Esophagus muscularis mucosa (tissue), 4 donors: ENCODE measurements at regions not wholly inside any gene's neighbourhood (a gene's known extent, or its start where the extent isn't known, plus 50 kb on each side); places are given as distances from the start of the nearest gene placed in this dataset.

Source experiments
- DNase-seq: peaks from one replicate; pipeline ENCODE4 v3.0.0-alpha.2; 2017; ENCODE audit errors: extremely low spot score
- H3K27ac ChIP-seq, 4 donors: fragments of 200-600 bp; sonication (generic); replicated peaks in 1 of 4; 1 replicate in 3 of 4; 2 replicates in 1 of 4; pipeline ENCODE4 v1.5.1; 2016 to 2019; ENCODE audit warnings: mild to moderate bottlenecking in 1 of 4
- H3K27me3 ChIP-seq, 4 donors: fragments of 200-600 bp; sonication (generic); one replicate each; pipeline versions ENCODE4 v1.5.1 to v1.6.0; 2016 to 2019
- H3K36me3 ChIP-seq, 4 donors: fragments of 200-600 bp; sonication (generic); one replicate each; pipeline ENCODE4 v1.5.1; 2016 to 2019
- H3K4me1 ChIP-seq, 4 donors: fragments of 200-600 bp; sonication (generic); one replicate each; pipeline ENCODE4 v1.5.1; 2016 to 2019
- H3K4me3 ChIP-seq, 4 donors: fragments of 200-600 bp; sonication (generic); 1 replicate in 2 of 4; 2 replicates in 2 of 4; pipeline ENCODE4 v1.5.1; 2016 to 2019; ENCODE audit warnings: mild to moderate bottlenecking in 4 of 4, moderate library complexity in 1 of 4
- H3K9me3 ChIP-seq, 4 donors: fragments of 200-600 bp; sonication (generic); 1 replicate in 3 of 4; 2 replicates in 1 of 4; pipeline ENCODE4 v1.5.1; 2016 to 2019
- CTCF ChIP-seq, 3 experiments: fragments of 200-600 bp in 2 of 3; fragments of 450-650 bp in 1 of 3; sonication (generic) in 2 of 3; IDR thresholded peaks; one replicate each; pipeline ENCODE4 v1.5.1; 2017 to 2019; ENCODE audit warnings: antibody characterized with exemption in 3 of 3, mild to moderate bottlenecking in 2 of 3, moderate library complexity in 1 of 3
- EP300 ChIP-seq: sonication (generic); formaldehyde crosslinking; IDR thresholded peaks from one replicate; pipeline ENCODE4 v1.6.1; 2017; ENCODE audit warnings: antibody characterized with exemption
- POLR2A ChIP-seq: fragments of 450-650 bp; IDR thresholded peaks from one replicate; pipeline ENCODE4 v1.6.1; 2017; ENCODE audit warnings: antibody characterized with exemption, moderate library complexity, mild to moderate bottlenecking, low read depth
- POLR2AphosphoS5 ChIP-seq, 2 donors: sonication (generic); formaldehyde crosslinking; IDR thresholded peaks; one replicate each; pipeline ENCODE4 v1.6.1; 2017; ENCODE audit warnings: antibody characterized with exemption in 2 of 2
- WGBS: methylation state at CpG from one replicate; pipeline ENCODE4 v1.1.5; 2018; 5-methylcytosine and 5-hydroxymethylcytosine counted together
- intact Hi-C: fragments of 100-400 bp; cut with DNase I; formaldehyde crosslinking; loops from one replicate; pipeline ENCODE4 v1.15.1; 2023

- Histone ChIP-seq H3K27me3 (no peaks in the 10 kb centered on the region), H3K4me1 (no peaks in the 10 kb centered on the region), H3K36me3 (no peaks in the 10 kb centered on the region), H3K9me3 (peaks cover 0 to 19% (median 14%) of the 10 kb centered on the region in 4 donors), H3K4me3 (no peak overlapping the region), H3K27ac (no peak overlapping the region)
- intact Hi-C loops = no loop called here
- no peak for DNase-seq
- TF ChIP-seq CTCF (IDR thresholded peaks at IDR 0.05) (no peak), EP300 (no peak), POLR2AphosphoS5 (IDR thresholded peaks at IDR 0.05) (no peak), POLR2A (no peak)
Observed at GRCh38 chr6:120357447-120357846, 976.8 kb downstream of the TBC1D32 start.

- Histone ChIP-seq H3K4me3 (no peak overlapping the region), H3K36me3 (no peaks in the 10 kb centered on the region), H3K27me3 (no peaks in the 10 kb centered on the region), H3K27ac (no peak overlapping the region), H3K4me1 (no peaks in the 10 kb centered on the region), H3K9me3 (peaks cover 0 to 19% (median 14%) of the 10 kb centered on the region in 4 donors)
- DNase-seq = no peak
- intact Hi-C loops = no loop called here
- no peak for TF ChIP-seq POLR2A
- TF ChIP-seq EP300 = no peak
- no peak for TF ChIP-seq CTCF (IDR thresholded peaks at IDR 0.05)
- TF ChIP-seq POLR2AphosphoS5 (IDR thresholded peaks at IDR 0.05) = no peak
- WGBS = 37% methylated on average over 1 of the region's 1 CpG
Observed at GRCh38 chr6:120355822-120356221, 978.5 kb downstream of the TBC1D32 start.

GRCh38 chr6:120354452-120355098, 979.7 kb downstream of the TBC1D32 start:
- Histone ChIP-seq H3K27me3 (no peaks in the 10 kb centered on the region), H3K27ac (no peak overlapping the region), H3K4me1 (no peaks in the 10 kb centered on the region), H3K9me3 (peaks cover 0 to 13% (median 8%) of the 10 kb centered on the region in 4 donors), H3K36me3 (no peaks in the 10 kb centered on the region), H3K4me3 (no peak overlapping the region)
- no peak for DNase-seq
- intact Hi-C loops = no loop called here
- WGBS = no CpG with 5 or more reads among the region's 1 CpG
- no peak for TF ChIP-seq POLR2A
- no peak for TF ChIP-seq EP300
- TF ChIP-seq CTCF (IDR thresholded peaks at IDR 0.05) = no peak
- TF ChIP-seq POLR2AphosphoS5 (IDR thresholded peaks at IDR 0.05) = no peak

- H3K27ac ChIP-seq = no peak overlapping the region
- H3K36me3 ChIP-seq = no peaks in the 10 kb centered on the region
- H3K9me3 ChIP-seq = peaks cover 0 to 4% (median 0%) of the 10 kb centered on the region in 4 donors
- intact Hi-C loops = no loop called here
- no peak overlapping the region for H3K4me3 ChIP-seq
- TF ChIP-seq CTCF (IDR thresholded peaks at IDR 0.05) = no peak
- TF ChIP-seq POLR2A = no peak
- TF ChIP-seq EP300 = no peak
- no peak for TF ChIP-seq POLR2AphosphoS5 (IDR thresholded peaks at IDR 0.05)
- no peaks in the 10 kb centered on the region for H3K27me3 ChIP-seq
- DNase-seq = no peak
- H3K4me1 ChIP-seq = no peaks in the 10 kb centered on the region
Observed at GRCh38 chr6:120352491-120352890, 981.8 kb downstream of the TBC1D32 start.

- intact Hi-C loops = no loop called here
- WGBS = 86% methylated on average over 2 of the region's 2 CpGs
Observed at GRCh38 chr6:120348926-120349325, 985.4 kb downstream of the TBC1D32 start.

More at GRCh38 chr6:120348926-120349325, 985.4 kb downstream of the TBC1D32 start:
- Histone ChIP-seq H3K4me3 (no peak overlapping the region), H3K27me3 (no peaks in the 10 kb centered on the region), H3K9me3 (no peaks in the 10 kb centered on the region), H3K4me1 (no peaks in the 10 kb centered on the region), H3K36me3 (no peaks in the 10 kb centered on the region), H3K27ac (no peak overlapping the region)
- no peak for TF ChIP-seq POLR2A
- no peak for TF ChIP-seq CTCF (IDR thresholded peaks at IDR 0.05)
- TF ChIP-seq EP300 = no peak
- no peak for TF ChIP-seq POLR2AphosphoS5 (IDR thresholded peaks at IDR 0.05)
- DNase-seq = no peak
